HG02885 (cell line): ENCODE measurements at regions not wholly inside any gene's neighbourhood (a gene's known extent, or its start where the extent isn't known, plus 50 kb on each side); places are given as distances from the start of the nearest gene placed in this dataset.

Experiments
- ATAC-seq: cut with Tn5 transposase; IDR thresholded peaks from one replicate; pipeline ENCODE4 v1.9.1; 2021; ENCODE audit warnings: mild to moderate bottlenecking; ENCODE audit not compliant: unreplicated experiment, poor library complexity

DNA sequence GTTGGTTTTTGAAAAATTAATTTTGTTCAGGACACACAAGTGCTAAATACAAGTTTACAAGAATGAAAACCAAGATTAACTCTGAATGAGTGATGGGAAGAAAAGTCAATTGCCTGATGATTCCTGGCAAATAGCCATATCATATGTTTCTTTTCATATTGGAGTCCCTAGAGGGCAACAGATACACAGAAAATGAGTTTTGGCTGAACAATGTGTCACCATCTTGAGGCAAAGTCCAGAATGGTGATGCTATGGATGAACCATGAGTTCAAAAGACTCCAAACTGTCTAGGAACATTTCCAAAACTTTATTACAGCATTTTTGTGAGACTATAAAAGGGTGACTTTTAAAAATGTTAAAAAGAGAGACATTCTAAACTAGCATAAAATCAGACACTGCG lies 382.9 kb downstream of the TMEM161B start:
- no peak for ATAC-seq

DNA sequence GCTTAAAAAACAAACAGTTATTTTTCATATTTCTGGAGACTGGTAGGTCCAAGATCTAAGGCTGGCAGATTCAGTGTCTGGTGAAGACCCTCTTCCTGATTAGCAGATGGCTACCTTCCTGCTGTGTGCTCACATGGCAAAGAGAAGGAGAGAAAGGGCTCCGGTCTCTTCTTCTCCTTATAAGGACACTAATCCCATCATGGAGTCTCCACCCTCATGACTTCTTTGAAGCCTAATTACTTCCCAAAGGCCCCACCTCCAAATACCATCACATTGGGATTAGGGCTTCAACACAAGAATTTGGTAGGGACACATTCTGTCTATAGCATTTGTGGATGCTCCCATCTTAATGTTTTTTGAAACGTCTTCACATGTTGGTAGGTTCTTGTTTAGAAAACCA lies 391.1 kb downstream of the TMEM161B start:
- ATAC-seq = no peak

DNA sequence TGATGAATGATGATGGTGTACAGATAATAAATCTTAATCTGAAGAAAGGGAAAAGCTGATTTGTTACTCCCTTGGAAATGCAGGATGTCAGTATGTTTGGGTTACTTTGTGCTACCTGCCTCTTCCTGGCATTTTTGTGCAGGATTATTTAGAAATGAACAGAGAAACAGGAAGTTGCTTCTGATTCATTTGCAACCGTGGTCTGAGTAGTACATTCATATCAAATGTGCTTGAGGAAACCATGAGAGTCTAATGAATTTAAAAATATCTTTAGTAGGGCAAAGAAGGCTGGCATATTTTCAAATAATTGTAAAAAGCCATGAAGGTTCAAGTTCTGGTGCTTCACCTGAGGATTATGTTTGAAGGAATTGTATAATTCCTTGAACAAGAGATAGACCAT lies 391.6 kb downstream of the TMEM161B start:
- ATAC-seq = no peak

DNA sequence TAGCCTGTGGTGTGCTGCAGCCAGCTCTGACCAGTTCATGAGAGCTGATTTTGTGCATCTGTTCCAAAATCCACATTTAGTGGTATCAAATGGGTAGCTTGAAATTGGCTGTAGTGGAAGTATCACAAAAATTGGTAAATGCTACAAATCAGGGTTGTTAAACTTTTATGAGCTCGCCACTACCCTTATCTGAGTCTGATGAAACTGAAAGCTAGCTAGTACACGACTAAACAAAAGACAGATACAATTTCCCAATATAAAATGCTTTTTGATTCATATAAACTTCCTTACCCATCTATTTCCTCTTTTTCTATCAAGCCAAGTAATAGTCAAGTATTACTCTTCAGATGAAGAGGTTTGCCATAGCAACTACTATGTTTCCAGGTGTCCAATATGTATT lies 392.0 kb downstream of the TMEM161B start:
- ATAC-seq = no peak

DNA sequence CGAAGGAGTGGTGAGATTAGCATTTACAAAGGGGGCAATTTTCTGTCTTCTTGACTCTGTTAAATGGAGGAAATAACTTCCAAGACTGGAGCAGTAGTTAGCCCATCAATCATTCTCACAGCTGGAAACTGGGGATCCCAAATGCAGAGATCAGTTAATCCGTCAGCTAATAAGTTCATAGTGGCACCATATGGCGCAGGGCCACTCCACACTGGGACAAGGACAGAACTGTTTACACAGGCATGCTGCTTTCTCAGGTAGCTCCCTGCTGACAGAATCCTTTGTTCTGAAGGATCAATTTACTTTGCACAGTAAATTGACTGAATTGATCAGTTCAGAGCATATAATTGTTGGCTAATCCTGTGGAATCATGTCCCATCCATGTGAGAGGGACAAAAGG lies 395.7 kb downstream of the TMEM161B start:
- no peak for ATAC-seq

DNA sequence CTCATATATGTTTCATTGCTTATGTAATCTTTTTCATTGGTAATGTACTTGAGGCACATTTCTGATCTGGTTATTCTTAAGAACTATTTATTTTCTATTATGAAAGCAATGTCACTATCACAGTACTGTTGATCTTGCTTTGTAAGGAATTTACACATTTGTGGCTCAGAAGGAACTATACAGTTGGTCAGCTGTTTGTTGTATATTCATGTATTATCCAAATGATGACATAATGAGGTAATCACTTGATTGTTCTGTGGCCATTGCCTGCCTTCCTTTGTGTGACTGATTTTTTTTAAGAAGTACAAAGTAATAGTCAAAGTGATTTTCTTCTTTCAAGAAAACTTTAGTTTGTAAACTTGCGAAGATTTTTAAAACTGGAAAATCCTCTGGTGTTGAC lies 399.9 kb downstream of the TMEM161B start:
- ATAC-seq = no peak

DNA sequence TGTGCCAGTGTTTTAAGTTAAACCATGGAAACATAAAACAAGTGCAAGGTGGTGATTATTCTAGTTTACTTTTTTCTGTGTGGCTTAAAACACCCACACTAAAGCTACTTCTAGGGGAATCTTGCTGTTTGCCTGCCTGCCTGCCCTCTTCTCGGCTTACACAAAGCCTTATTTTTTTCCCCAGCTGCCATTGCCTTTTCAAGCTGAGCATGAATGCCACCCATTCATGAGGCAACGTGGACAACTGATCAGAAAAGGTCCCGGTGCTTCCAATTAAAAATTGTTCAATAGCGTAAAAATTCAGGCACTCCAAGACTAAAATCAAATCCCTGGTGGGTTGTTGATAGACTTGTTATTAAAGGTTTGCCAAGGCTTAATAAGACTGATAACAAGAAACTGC lies 401.4 kb downstream of the TMEM161B start:
- ATAC-seq = no peak

DNA sequence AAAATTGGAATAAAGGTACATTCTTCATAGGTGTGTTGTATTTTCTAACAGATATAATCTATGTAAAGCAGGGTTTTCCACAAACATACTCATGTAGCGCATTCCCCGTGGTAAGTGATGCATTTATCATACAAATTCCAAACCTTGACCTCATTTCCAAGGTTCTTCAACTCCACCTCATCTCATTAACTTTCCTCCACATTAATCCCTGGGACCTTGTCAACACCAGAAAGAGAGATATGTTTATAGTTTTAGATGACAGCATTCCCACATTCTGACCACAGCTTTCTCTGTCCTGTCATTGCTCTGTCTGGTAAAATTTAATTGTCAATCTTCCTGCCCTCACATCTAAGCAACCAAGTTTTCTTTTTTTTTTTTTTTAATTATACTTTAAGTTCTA lies 415.1 kb downstream of the TMEM161B start:
- no peak for ATAC-seq

DNA sequence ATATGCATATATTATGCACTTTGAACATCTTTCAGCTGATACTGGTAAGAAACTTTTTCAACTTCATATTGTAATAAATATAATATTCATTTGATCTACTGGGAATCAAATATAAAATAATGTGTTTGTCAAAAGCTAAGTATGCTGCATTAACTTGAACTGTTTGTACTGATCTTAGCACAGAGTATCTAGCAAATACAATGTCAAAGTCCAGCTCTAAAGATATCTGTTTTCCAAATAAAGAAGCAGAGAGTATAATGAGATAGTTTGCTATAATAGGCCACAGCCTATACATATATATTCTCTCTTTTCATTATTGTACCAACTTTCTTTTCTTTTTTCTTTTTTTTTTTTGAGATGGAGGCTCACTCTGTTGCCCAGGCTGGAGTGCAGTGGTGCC lies 417.0 kb downstream of the TMEM161B start:
- no peak for ATAC-seq

DNA sequence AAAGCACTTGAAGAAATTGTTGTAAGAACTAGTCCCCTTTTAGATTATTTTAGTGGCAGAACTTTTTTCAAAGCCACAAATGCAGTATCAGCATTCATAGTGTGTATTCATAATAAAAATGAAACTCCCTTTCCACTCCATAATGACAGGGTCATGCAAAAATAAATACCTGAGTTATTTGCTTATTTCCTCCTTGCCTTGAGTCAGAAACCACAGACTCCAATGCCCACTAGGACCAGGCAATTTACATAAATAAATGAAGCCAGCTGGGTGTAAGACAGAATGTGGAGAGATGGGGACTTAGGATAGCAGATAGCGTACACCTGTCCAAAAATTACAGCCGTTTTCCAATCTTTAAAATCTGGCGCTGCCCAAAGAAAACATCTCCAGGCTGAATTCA lies 417.8 kb downstream of the TMEM161B start:
- no peak for ATAC-seq

DNA sequence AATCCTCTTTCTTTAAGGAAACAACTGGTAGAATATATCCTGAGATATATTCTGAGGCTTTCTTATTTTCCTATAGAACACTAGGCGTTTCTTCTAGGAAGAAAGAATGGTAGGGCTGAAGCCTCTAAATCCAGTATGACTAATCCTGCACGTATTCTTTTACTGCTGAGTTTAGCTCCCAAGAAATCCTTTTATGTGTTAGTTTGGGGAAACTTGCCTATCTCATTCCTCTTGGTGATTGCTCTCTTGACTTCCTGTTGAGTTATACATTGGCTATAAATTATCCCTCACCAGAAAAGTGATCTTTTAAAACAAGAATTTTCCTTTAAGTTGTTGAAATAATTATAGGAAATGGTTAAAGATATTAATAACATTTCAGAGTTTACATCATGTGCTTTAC lies 422.9 kb downstream of the TMEM161B start:
- ATAC-seq = no peak

DNA sequence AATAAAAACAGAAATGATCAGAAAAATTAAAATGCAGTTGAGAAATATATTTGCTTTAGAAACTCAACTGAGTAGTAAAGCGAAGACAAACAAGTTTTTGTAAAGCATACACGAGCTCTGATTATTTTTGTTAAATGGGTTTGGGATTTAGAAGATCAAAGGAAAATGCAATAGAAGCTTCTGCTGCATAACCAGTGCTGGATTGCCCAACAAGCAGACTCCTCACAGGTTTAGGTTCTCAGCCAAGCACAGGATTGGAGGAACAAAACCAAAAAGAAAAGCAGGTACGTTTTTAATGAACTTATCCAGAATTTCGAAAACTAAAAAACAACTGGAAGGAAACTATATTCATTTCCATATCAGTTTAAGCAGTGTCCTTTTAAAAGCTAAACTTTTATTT lies 423.8 kb downstream of the TMEM161B start:
- no peak for ATAC-seq

DNA sequence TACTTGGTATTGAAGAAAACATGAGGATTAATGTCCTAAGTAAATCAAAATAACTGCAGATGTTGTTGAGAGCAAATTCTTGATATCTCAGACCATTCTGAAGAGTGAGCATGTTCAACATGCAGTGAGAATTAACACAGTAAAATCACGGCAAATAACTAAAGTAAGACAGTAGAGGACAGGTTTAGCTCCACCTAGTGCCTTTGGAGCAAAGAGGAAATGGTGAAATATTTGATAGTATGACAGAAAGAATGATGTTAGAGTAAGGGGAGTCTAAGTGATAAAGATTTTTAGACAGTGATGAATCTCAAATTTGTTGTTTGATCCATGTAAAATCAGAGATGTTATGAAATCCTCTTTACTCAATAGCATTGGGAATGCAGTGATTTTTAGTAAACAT lies 424.2 kb downstream of the TMEM161B start:
- no peak for ATAC-seq

DNA sequence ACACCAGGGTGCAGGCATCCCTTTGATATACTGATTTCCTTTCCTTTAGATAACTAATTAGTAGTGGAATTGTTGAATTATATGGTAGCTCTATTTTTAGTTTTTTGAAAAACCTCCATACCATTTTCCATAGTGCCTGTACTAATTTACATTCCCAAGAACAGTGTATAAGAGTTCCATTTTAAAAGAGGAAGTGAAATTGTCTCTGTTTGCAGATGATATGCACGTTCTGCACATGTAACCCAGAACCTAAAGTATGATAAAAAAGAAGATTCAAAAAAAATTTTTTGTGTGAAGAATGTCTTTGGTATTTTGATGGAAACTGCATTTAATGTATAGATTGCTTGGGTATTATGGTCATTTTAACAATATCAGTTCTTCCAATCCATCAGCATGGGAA lies 424.0 kb upstream of the CCNH start:
- peak; percentile 64 for ATAC-seq

DNA sequence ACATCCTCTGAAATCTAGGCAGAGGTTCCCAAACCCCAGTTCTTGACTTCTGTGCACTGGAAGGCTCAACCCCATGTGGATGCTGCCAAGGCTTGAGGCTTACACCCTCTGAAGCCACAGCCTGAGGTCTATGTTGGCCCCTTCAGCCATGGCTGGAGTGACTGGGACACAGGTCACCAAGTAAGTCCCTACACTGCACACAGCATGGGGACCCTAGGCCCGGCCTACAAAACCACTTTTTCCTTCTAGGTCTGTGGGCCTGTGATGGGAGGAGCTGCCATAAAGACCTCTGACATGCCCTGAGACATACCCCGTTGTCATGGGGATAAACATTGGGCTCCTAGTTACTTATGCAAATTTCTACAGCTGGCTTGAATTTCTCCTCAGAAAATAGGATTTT lies 418.8 kb upstream of the CCNH start:
- no peak for ATAC-seq

DNA sequence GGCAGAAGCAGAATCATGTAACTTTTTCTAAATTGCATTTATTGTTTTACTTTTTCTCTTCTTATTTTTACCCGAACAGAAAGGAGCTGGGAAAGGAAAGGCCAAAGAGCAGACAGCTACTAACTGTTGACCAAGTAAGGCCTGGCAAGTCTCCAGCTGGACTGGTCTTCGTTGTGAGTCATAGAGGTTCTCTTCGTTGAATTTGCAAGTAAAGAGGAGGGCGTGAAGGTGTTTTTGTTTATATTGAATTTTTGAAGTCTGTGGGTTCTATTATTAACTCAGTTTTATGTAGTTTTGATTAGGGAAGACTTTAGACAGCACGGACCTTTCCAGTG lies 416.5 kb upstream of the CCNH start:
- no peak for ATAC-seq

DNA sequence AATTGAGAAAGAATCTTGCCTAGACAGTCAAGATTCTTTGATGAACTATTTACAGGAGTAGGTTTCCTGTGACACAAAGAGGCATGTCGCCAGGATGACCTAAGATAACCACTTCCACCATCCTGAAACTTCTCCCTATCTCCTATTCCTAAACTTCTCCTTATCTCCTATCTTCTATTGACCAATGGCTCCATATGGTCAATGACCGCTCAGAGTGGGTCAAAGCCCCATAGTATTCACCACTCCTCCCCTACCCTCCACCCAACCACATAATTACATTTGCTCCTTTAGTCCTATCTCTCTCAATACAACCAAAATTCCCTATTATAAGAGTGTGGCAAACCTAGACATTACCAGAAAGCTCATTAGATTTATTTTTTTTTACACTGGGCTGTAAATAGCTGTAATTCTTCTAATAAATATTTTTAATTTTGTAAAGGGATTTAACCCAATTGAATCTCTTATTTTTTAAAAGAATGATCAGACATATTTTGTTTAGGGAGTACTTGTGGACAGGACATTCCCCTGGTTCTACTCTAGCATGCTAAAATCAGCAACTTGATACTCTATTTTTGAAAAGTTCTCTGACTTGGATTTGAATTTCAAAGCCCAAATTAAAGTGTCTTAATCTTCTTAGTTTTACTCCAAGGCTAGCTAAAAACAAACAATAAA lies 416.0 kb upstream of the CCNH start:
- no peak for ATAC-seq

DNA sequence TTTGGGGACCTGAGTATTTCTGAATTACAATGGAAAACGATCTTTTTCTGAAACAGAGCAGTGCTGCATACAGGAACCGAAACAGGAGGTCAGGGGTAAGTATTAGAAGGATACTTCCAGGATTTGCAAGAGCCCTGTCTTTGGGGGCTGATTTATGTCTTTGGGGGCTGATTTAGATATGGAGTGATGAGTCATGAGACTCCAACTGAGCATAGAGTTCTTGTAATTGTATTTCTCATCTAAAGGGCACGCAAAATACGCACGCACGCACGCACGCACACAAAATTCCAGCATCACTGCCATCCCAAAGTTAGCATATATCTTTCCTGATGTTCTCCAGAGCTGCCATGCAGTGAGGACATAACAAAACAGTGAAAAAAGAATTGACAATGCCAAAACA lies 414.8 kb upstream of the CCNH start:
- no peak for ATAC-seq

DNA sequence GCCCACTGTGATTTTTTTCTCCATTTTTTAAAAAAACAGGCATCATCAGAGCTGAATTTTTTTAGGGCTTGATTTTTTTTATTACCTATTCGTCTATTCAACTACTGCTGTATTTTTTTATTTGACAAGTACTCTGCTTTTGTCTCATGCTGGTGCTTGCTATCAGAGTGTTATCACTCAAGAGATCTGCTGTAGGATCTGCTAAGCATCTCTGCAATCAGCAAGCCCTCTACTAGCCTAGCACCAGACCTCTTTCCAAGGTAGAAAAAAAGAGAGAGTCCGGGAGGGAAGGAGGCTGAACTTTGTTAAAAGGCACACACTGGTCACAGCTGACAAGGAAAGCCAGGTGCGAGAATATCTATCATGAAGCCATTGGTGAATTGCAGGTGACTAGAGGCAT lies 413.8 kb upstream of the CCNH start:
- ATAC-seq = no peak

DNA sequence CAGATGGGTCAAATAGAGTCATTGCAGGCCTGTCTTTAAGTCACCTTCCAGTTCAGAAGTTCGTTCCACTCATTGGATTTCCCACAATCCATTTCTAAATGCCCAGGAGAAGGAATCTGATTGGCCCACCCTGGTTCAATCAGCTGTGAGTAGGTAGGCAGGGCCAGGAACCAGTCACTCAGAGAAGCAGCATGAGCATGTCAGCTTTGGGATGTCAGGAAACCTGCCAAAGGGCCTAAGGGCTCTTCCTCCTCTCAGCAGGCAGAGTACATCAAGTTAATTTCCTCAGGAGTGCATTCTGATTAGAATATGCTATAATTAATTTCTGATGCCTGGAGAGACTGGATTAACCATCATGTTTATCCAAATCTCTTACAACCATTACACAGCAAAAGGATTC lies 412.9 kb upstream of the CCNH start:
- no peak for ATAC-seq

DNA sequence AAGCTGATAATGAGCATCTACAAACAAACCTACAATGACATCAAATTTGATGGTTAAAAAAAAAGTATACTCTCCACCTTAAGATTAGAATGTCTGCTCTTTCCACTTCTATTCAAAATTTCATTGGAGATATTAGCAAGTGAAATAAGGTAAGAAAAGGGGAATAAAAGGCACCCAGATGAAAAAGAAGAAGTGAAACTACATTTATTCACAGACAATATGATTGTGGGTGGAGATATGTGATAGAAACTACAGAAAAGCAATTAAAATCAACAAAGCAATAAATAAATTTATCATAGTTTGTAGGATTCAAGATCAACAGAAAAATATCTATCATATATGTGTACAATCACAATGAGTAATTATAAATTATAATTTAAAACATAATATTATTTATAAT lies 395.1 kb upstream of the CCNH start:
- no peak for ATAC-seq

DNA sequence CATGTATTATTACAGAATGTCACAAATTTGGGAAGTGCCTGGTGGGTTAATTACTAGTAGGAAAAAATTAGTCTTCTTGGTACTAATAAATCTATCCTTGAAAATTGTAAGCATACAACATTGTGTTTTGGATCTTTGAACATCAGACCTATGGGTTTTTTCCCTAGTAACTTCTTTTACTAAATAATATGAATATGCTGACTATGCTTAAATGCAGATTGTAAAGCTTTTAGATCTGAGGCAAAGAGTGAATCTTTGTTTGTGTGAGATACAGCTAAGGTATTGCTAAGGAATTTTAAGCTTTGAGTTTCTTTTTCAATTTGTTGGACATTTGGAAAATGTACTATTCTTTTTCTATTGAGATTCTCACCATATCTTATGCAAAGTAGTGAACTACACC lies 390.6 kb upstream of the CCNH start:
- no peak for ATAC-seq

DNA sequence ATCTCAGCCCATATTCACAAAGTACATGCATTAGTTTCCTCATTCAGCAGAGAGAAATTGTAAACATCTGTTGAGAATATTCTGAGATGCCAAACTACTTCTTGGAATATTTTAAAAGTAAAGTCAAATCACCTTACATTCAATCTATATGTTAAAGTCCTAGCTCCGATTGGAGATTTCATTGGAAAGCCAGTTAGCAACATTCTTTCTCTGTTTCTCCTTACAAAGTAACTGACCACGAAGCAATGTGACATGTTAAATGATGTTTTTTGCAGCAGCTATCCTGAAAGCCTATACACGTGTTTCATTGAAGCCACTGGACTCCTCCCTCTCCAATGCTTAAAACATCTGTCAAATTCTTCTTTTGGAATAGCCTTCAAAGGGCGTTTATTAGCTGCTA lies 379.1 kb upstream of the CCNH start:
- ATAC-seq = no peak
